HL-60/S4 treated with retinoic acid at 250 ng/mL for 4 days and 3 days (cell line): ENCODE measurements at regions not wholly inside any gene's neighbourhood (a gene's known extent, or its start where the extent isn't known, plus 50 kb on each side); places are given as distances from the start of the nearest gene placed in this dataset.
"Not testable (repeated sequence)": the region's sequence is repeated elsewhere in the genome, so short reads cannot be mapped to it uniquely, and the experiment has no call there.

Experiments used
- in situ Hi-C: fragments of 300-500 bp; cut with MboI; formaldehyde crosslinking; loops from 2 replicates; pipeline ENCODE4 v1.7.0; 2022; ENCODE audit warnings: low sequenced_read_pairs

DNA sequence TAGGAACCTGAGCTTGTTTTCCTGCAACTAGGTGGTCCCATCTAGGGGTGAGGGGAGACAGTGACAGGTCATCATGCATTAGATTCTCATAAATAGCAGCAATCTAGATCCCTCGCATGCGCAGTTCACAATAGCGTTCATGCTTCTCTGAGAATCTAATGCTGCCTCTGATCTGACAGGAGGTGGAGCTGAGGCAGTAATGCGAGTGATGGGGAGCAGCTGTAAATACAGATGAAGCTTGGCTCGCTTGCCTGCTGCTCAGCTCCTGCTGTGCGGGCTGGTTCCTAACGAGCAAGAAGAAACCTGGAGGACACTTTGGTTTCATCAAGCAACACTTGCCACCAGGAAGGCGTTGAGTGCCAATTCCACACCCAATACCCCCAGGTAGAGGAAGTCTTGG, 95.1 kb upstream of the OLIG2 start:
- in situ Hi-C loops: no loop called here

DNA sequence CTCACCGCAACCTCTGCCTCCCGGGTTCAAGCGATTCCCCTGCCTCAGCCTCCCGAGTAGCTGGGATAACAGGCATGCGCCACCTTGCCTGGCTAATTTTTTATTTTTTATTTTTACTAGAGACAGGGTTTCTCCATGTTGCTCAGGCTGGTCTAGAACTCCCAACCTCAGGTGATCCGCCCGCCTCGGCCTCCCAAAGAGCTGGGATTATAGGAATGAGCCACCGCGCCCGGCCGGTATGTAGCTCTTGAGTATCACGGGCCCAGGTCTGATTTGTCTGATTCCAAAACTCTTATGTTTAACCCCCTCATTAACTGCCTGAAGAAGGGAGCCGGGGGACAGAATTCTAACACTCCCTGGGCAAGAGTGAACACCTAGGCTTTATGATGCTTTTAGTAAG, 91.7 kb upstream of the OLIG2 start:
- in situ Hi-C loops: not testable (repeated sequence)

DNA sequence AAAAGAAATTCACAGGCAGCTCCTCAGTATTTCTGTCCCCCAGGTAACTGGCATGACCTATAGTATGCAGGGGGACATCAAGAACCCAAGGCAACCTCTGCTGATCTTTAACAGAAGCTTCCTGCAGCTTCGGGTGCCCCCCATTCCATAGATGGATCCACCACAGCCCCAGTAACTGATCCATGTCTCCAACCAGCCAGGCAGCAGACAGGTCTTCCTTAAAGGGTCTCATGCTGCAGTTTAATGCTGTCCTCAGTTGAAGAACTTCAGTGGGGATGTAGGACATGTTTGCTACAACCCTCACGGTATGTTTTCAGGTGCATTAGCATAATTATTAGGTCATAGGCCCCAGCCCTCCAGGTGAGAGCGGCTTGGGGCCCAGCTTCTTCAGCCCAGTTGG, 90.9 kb upstream of the OLIG2 start:
- in situ Hi-C loops: no loop called here

DNA sequence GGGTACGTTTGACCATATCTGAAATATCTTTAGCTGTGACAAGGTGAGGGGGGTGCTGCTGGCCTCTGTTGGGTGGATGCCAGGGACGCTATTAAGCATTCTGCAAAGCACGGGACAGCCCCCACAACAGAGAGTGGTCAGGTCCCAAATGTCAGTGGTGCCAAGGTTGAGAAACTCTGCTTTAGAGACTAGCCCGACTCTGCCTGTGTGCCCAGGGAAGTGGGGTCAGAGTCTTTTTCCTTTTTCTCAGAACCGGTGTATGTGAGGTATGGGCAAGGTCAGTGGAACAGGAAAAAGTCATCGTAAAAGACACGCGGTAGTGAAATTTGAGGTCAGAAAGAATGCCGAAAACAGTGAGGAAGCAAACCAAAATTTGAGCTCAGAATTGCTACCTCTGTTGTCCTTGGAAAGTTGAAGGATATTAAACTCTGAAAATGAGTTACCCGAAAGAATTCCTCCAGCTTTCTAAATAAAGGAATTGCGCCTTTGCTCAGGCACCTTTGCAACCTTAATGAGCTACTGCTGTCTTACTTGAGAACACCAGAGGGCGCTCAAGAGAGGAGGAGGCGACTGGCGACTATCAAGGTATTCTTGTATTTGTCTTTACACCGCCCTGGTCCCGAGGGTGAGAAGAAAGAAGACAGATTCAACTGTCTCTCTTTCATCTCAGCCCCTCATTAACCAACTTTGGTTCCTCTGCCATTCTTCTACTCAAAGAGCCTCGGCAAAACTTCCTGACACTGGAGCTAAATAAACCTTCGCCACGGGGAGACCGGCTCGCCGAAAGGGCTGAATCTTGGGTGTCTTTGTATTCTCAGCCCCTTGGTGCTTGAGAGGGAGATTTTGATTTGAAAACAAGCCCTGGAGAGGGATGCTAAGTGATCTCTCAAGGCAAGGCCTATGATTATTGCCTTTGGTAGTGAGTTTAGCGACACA, 85.4 kb upstream of the OLIG2 start:
- in situ Hi-C loops: no loop called here

DNA sequence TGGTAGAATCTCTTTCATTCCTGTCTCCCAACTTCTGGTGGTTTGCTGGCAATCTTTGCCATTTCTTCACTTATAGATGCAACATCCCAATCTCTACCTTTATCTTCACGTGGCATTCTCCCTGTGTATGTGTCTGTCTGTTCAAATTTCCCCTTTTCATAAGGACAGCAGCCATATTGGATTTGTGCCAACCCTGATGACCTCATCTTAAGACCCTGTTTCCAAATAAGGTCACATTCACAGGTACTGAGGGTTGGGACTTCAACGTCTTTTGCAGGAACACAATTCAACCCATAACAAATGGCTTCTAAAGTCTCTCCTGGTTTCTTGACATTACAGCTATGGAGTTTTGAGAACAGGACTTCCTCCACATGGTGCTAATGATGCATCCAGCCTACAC, 84.5 kb upstream of the OLIG2 start:
- in situ Hi-C loops: no loop called here

DNA sequence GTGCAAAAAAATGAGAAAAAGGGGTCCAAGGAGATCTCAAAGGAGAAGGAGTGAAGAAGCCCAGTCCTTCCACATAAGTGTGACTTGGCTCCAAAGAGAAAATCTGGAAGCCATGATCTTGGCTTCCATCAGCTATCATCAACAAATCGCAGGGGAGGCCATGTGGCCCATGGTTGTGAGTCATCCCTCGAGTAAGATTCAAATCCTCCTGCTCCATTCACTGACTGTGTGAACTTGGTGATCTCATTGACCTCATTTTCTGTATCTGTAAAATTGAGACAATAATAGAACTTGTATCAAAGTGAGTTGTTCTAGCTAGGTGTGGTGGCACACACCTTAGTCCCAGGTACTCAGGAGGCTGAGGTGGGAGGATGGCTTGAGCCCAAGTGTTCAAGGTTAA, 79.1 kb upstream of the OLIG2 start:
- in situ Hi-C loops: no loop called here

DNA sequence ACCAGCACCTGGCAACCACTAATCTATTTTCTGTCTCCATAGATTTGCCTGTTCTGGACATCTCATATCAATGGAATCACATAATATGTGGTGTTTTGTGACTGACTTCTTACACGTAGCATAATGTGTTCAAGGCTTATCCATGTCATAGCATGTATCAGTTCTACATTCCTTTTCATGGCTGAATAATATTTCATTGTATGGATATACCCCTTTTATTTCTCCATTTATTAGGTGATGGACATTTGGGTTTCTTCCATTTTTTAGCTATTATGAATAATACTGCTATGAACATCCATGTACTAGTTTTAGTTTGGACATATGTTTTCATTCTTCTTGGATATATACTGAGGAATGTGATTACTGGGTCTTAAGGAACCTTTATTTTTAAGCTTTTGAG, 78.0 kb upstream of the OLIG2 start:
- in situ Hi-C loops: no loop called here

DNA sequence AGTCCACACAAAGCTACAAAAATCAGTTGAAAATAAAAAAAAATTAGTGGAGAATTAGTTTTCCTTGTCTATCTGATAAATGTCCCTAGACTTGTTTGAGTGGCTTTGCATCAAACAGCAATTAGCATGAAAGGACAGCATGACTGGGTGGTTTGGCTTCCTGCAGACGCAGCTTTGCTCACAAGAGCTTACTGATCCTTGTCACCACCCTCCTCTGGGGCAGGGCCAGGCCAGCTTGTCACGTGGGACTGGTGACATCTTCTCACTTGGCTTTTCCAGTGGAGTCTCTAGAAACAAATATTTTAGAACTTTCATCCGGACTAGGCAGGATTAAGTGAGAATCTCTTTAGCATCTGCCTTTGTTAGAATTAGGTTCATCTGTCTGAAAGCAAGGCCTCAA, 76.0 kb upstream of the OLIG2 start:
- in situ Hi-C loops: no loop called here

DNA sequence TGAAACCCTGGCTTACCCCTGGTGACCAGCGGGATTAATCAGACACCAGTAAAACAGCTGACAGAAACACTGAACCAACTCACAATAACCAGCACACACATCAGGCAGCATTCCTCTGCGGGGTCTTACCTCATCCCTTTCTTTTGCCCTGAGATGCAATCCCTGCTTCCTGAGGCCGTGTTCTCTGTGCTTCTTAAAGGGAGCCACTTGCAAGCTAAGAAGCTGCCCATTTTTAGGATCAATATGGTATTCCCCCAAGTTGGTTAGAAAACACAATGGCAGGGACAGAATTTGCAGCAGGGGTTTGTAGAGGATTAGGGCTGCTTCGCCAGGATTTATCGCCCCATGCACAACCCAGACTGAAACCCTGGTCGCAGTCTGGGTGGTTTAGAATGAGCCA, 74.7 kb upstream of the OLIG2 start:
- in situ Hi-C loops: no loop called here

DNA sequence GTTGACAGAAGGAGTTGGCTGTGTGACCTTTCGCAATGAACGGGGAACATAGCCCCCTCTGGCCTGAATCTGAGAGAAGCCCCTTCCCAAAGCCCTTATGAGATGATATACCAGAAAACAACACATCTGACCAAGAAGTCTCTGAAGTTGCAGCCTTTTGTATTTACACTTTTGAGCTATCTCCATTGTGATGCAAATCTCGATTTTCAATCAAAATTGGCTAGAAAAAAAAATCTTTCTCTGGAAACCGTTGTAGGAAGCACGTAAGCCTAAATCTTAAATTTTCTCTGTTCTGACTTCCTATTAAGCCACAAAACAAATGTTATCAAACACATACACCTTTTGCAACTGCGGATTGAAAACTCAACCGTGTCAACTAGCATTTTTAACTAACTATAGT, 71.4 kb upstream of the OLIG2 start:
- in situ Hi-C loops: no loop called here

DNA sequence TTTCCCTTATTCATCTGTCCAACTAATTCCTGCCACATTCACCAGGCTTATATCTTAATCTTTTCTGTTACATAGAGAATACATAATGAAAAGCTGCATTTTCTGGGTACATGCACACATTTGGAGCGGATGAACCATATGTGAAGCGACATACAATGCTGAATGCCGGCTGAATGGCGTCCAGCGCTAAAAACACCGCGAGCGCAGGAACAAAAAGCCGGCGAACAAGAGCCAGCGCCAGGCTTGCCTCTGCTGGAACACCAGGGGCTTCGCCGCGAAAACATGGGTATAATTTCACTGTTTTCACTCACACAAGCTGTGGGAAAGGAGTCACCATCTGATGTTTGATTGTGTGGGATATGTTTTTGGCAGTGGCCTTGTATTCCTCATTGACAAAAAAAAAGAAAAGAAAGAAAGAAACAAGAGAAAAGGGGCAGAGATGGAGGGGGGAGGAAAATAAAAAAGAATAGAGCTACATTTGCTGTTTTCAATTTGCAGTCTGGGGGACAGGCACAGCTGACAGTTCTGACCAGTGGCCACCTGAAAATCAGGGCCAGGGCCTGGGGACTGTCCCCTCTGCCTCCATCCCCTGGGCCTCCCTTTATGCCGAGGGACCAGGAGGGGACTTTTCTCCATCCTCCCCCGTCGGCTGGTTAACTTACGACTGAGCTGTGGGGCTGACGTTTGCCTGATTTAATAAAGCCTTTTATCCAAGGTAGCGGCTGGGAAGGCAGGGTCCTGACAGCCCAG, 70.2 kb upstream of the OLIG2 start:
- in situ Hi-C loops: no loop called here

DNA sequence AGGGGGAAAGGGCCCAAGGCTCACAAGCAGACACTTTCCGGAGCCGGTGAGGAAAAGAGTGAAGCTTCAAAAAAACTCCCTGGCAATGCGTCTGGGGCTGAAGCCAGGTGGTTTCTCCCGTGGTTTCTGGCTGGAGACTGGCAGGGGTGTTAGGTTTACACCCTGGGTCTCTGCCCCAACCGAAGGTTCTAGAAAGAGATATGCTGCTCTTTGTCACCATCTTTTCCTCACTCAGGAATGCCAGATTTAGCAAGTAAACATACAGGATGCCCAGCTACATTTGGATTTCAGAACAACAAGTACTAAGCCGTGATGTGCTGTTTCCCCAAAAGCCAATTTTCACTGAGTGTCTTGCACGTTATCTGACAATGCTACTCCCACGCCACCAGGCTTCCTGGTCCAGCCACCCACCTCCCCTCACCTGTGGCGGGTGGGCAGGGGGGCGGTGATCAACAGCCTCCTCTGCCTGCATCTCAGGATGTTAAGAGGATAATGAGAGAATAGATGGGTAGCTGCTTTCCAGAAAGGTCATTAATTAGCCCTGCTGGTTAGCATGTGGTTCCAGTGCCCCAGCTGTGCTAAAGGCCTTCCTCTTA, 69.6 kb upstream of the OLIG2 start:
- in situ Hi-C loops: no loop called here

DNA sequence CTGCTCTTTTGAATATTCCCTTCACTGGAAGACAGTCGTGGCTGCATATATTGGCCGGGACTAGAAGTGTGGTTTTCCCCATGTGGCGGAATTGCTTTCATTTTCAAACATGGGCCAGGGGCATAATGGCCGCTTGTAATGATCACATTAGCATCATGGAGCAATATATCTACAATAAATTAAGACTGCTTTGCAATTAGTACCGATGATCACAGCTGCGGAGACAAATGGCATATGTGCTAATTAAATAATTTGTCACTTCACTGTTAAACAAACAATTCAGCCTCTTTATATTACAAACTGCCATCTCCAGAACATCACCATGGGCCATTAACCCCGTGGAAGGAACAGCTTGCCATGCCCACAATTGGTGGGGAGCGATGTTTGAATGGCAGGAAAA, 68.2 kb upstream of the OLIG2 start:
- in situ Hi-C loops: no loop called here

DNA sequence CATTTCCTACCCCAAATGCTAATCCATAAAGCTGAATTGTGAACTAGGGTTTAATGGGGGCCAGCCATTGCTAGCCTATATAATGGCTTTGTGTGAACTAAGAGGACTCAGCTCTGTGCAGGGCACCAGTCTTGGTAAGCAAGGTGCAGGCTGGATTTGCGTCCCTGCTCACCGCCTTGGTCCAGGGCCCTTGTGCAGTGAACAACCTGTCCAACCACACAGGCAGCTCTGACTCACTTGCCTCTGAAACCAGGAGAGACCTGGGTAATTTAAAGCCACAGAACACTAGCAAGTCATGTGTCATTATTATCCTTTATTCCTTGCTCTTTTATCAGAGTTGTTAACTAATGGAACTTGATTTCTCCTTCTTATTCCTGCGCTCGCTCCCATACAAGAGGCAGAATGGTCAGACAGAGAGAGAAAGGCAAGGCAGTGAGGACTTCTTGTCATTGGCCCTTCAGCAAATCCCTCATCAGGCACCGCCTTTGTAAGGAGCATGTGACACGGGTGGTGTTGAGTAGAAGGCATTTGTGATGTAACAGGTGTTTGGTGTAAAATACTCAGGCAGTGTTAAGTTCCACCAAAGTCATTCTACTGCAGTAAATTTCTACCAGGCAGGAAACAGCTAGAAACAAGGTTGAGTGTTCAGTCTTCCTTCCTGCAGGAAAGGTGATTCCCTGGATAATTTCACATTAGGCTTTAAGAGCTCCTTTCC, 67.3 kb upstream of the OLIG2 start:
- in situ Hi-C loops: no loop called here

DNA sequence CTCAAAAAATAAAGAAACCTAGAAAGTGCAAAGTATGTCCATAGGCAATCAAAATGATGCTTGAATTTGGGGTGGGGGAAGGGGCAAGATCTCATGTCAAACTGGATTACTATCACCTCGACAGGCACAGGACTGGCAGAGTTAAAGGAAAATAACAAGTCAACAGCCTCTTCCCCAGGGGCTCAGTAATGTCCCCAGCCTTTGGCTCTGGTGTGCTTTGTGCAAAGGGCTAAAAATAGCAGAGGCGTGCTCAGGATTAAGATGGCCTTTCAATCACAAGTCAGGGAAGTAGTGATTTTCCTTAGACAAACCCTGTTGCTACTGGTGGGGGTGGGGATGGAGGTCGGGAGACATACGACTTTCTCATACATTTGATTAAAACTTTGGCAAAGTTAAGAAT, 63.5 kb upstream of the OLIG2 start:
- in situ Hi-C loops: no loop called here

DNA sequence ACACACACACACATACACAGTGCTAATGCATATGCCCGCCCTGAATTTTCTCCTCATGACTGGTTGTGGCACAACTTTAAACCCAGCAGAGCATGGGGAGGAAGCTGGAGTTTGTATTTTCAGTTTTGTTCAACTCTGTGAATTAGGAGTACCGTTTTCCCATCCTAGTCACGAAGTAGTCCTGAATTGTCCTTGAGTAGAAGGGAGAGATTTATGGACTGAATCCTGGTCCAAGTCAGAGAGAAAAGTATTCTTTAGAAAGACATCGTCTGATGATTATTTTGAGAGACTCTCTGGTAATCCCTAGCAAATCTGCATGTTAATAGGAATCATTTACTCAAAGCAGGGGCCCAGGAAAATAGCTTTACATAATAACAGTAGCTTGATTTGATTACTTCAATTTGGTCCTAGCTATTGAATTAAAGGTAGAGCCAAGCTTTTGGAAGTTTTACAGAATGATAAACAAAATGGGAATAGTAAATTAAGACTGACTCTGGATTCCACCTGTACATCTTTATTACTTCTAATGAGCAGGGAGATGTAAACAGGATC, 60.5 kb upstream of the OLIG2 start:
- in situ Hi-C loops: no loop called here

DNA sequence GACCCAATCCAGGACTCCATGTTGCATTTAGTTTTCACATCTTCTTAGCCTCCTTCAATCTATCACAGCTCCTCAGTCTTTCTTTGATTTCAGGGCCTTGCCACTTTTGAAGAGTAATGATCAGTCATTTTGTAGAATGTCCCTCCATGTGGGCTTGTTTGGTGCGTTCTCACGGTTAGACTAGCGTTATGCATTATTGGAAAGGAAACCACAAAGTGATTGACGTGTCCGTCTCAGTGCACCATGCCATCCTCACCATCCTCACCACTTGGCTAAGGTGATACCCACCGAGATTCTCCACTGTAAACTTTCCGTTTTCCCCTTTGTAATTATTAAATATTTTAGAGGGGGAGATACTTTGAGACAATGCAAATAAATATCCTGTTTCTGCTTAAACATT, 59.6 kb upstream of the OLIG2 start:
- in situ Hi-C loops: no loop called here

DNA sequence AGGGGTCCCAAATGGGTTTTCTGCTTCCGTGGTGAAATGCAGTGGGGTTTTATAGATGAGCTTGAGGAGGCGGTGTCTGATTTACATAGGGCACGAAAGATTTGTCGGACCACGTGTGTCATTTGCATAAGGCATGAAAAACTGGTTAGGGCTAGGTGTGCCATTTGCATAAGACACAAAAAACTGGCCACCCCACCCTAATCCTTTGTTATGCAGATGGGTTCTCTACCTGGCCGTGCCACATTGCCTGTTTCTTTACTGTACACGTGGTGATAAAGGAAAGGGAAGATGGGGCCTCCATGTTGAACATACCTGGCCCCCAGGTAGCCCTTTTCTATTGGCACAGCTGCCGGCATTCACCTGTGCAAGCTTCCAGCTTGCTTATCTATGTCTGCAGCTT, 57.6 kb upstream of the OLIG2 start:
- in situ Hi-C loops: not testable (repeated sequence)

DNA sequence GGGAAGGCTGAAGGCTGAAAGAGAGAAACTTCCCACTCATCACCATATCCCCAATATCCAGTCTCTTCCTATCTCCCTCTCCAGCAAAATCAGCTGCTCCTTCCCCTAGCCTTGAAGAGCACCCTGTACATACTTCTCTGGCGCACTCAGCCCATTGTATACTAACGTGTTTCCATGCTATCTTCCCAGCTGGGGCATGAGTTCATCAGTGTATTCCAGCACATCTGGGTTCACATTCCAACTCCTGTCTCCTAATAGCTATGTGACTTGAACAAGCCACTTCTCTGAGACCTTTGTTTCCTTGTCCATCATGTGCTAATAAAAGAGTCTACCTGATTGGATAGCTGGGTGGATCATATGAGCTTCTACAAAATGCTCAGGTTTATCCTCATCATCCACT, 51.1 kb upstream of the OLIG2 start:
- in situ Hi-C loops: no loop called here

DNA sequence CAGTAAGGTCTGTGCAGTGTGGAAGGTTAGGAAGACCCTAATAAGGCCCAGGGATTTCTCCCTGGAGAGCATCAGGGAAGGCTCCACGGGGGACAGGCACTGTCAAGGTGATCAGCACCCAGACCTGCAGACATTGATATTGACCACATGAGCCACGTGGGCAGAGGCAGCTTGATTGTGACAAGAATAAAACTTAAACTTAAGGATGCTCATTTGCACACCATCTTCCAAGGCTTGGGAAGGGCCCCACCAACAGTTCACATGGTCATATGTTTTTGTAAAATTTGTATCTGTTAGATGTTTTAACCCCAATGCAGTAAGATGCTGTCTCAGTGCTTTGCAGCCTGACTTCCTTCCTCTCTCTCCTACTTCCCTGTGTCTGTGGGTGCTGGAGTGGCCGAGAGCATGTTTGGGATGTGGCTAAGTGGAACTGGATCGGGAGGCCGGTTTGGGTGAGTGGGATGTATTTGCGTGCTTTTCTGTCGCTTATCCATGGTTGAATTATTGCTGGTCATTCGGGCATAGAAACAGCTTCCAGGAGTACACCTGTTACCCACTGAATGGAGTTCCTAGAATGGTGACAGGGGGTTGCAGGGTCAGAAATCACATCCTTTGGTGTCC, 49.8 kb upstream of the OLIG2 start:
- in situ Hi-C loops: no loop called here
